ENCODE measurements at regions not wholly inside any gene's neighbourhood (a gene's known extent, or its start where the extent isn't known, plus 50 kb on each side); places are given as distances from the start of the nearest gene placed in this dataset.

GRCh38 chr4:149026696-149027095 lies 584.5 kb upstream of the NR3C2 start:
- TF ChIP-seq ZNF274 (CRISPR knock-in tag; IDR thresholded peaks at IDR 0.05) (no peak), ZNF569 (CRISPR knock-in tag; IDR thresholded peaks at IDR 0.05; ENCODE audit: borderline replicate concordance) (no peak), REST (IDR thresholded peaks at IDR 0.05; ENCODE audit: borderline replicate concordance in 1 of 2, low read depth in 1 of 2, low read length in 2 of 2) (no peak), ZNF672 (CRISPR knock-in tag; IDR thresholded peaks at IDR 0.05) (no peak), MAZ (IDR thresholded peaks at IDR 0.05; ENCODE audit: borderline replicate concordance, low read depth, low read length) (no peak), MAZ (CRISPR knock-in tag; IDR thresholded peaks at IDR 0.05; ENCODE audit: low read depth) (no peak), MXI1 (IDR thresholded peaks at IDR 0.05; ENCODE audit: borderline replicate concordance, low read depth, low read length) (no peak), CAMTA2 (CRISPR knock-in tag; IDR thresholded peaks at IDR 0.05; ENCODE audit: borderline replicate concordance) (no peak), ZNF563 (CRISPR knock-in tag; IDR thresholded peaks at IDR 0.05) (no peak), ZNF83 (CRISPR knock-in tag; IDR thresholded peaks at IDR 0.05; ENCODE audit: borderline replicate concordance) (no peak), TGIF2 (CRISPR knock-in tag; IDR thresholded peaks at IDR 0.05) (no peak), SUZ12 (IDR thresholded peaks at IDR 0.05; ENCODE audit: low read depth, low read length) (no peak), MAX (IDR thresholded peaks at IDR 0.05) (no peak), JUNB (CRISPR knock-in tag; IDR thresholded peaks at IDR 0.05; ENCODE audit: borderline replicate concordance) (no peak)

All from HepG2 (cell line).